Naive thymus-derived CD4-positive, alpha-beta T cell (primary cell): ENCODE measurements at regions not wholly inside any gene's neighbourhood (a gene's known extent, or its start where the extent isn't known, plus 50 kb on each side); places are given as distances from the start of the nearest gene placed in this dataset.
A peak's percentile ranks its signal among the peaks of the same experiment; 100 is the strongest.

Experiments
- ATAC-seq: fragments of 150-1000 bp; cut with Tn5 transposase; 2 replicates; pipeline ENCODE4 v1.10.0; 2021; ENCODE audit warnings: mild to moderate bottlenecking, moderate library complexity
- CTCF ChIA-PET: fragments of 350-600 bp; sonication (Branson Sonifier 250); formaldehyde crosslinking; loops from one replicate; lab custom pipeline; 2021; ENCODE audit warnings: antibody characterized with exemption; lab: Charles Lee
- POLR2A ChIA-PET: fragments of 350-600 bp; sonication (Branson Sonifier 250); formaldehyde crosslinking; loops from one replicate; lab custom pipeline; 2021; ENCODE audit warnings: antibody characterized with exemption, inconsistent platforms; lab: Charles Lee
- DNase-seq, 9 donors: peaks; one replicate each; pipeline versions ENCODE4 v3.0.0 to v3.0.0-alpha.2; 2020 to 2022; ENCODE audit warnings: mixed read lengths in 1 of 9
- H3K27ac ChIP-seq: one replicate; pipeline ENCODE4 v1.7.0; 2013; ENCODE audit warnings: mild to moderate bottlenecking, low read depth, low read length, moderate library complexity
- H3K27me3 ChIP-seq, 2 donors: one replicate each; pipeline ENCODE4 v1.7.0; 2013; ENCODE audit warnings: low read length in 2 of 2, mild to moderate bottlenecking in 2 of 2, moderate library complexity in 2 of 2; ENCODE audit not compliant: control insufficient read depth in 2 of 2, insufficient read depth in 2 of 2
- H3K36me3 ChIP-seq, 3 experiments: 1 replicate in 2 of 3; 2 replicates in 1 of 3; pipeline ENCODE4 v1.7.0; 2013; ENCODE audit warnings: low read length in 3 of 3, mild to moderate bottlenecking in 3 of 3, moderate library complexity in 1 of 3; ENCODE audit not compliant: insufficient read depth in 3 of 3, control insufficient read depth in 2 of 3
- H3K4me1 ChIP-seq, 2 donors: one replicate each; pipeline ENCODE4 v1.7.0; 2013; ENCODE audit warnings: low read length in 2 of 2, mild to moderate bottlenecking in 2 of 2, moderate library complexity in 1 of 2; ENCODE audit not compliant: control insufficient read depth in 2 of 2, insufficient read depth in 2 of 2
- H3K4me3 ChIP-seq: 2 replicates; pipeline ENCODE4 v1.7.0; 2013; ENCODE audit warnings: mild to moderate bottlenecking, low read length
- H3K9me3 ChIP-seq, 3 experiments: 1 replicate in 2 of 3; 2 replicates in 1 of 3; pipeline ENCODE4 v1.7.0; 2013; ENCODE audit warnings: low read length in 3 of 3; ENCODE audit not compliant: control insufficient read depth in 2 of 3
- H3K27ac Mint-ChIP-seq, 9 donors: one replicate each; pipeline ENCODE4 v1.8.0; 2020 to 2022; ENCODE audit warnings: mixed read lengths in 9 of 9, mild to moderate bottlenecking in 8 of 9, moderate library complexity in 5 of 9, inconsistent platforms in 2 of 9
- H3K27me3 Mint-ChIP-seq, 5 donors: one replicate each; pipeline ENCODE4 v1.8.0; 2021 to 2022; ENCODE audit warnings: mixed read lengths in 5 of 5, mild to moderate bottlenecking in 1 of 5
- H3K36me3 Mint-ChIP-seq, 5 donors: one replicate each; pipeline ENCODE4 v1.8.0; 2020 to 2022; ENCODE audit warnings: mixed read lengths in 5 of 5, mild to moderate bottlenecking in 3 of 5, inconsistent platforms in 1 of 5
- H3K4me1 Mint-ChIP-seq, 7 donors: one replicate each; pipeline ENCODE4 v1.8.0; 2020 to 2022; ENCODE audit warnings: mixed read lengths in 7 of 7, mild to moderate bottlenecking in 3 of 7, inconsistent platforms in 1 of 7
- H3K4me3 Mint-ChIP-seq, 10 donors: one replicate each; pipeline ENCODE4 v1.8.0; 2020 to 2022; ENCODE audit warnings: mild to moderate bottlenecking in 10 of 10, mixed read lengths in 10 of 10, moderate library complexity in 6 of 10, inconsistent platforms in 2 of 10
- H3K9me3 Mint-ChIP-seq, 11 donors: one replicate each; pipeline ENCODE4 v1.8.0; 2020 to 2022; ENCODE audit warnings: mixed read lengths in 11 of 11, mild to moderate bottlenecking in 4 of 11, inconsistent platforms in 1 of 11, moderate library complexity in 1 of 11
- intact Hi-C, 2 donors: fragments of 100-400 bp; cut with micrococcal nuclease; formaldehyde crosslinking; loops; one replicate each; pipeline ENCODE4 v1.15.1; 2023

DNA sequence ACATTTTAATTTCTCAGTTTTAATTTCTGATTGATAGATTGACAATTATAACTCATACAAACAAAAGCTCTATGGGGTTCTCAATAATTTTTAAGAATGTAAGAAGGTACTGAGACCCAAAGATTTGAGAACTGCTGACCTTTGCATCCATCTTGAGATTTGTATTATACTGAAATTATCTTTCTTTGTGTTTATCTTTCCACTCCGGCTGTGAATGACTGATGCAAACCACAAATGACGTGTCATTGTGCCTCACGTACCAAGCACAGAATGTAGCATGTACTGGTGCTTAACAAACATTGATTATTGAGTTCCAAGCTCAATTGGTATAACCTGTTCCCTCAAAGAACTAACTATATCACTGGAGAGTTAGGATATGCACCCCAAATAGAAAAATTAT lies 152.1 kb upstream of the SMLR1 start:
- DNase-seq, result no peak
- Mint-ChIP-seq H3K4me3 (no peak overlapping the region), H3K27me3 (no peaks in the 10 kb centered on the region), H3K36me3 (peaks cover 0 to 31% (median 16%) of the 10 kb centered on the region in 5 donors), H3K4me1 (peaks cover 0 to 17% (median 3%) of the 10 kb centered on the region in 7 donors), H3K9me3 (peaks cover 7 to 41% (median 16%) of the 10 kb centered on the region in 11 donors), H3K27ac (no peak overlapping the region)
- Histone ChIP-seq H3K27ac (no peak overlapping the region), H3K36me3 (no peaks in the 10 kb centered on the region), H3K27me3 (no peaks in the 10 kb centered on the region), H3K9me3 (no peaks in the 10 kb centered on the region), H3K4me3 (no peak overlapping the region), H3K4me1 (peaks cover 0 to 3% of the 10 kb centered on the region in 2 donors)
- no peak for ATAC-seq
- ChIA-PET POLR2A (no interaction called here), CTCF (no interaction called here)
- intact Hi-C loops, result no loop called here

DNA sequence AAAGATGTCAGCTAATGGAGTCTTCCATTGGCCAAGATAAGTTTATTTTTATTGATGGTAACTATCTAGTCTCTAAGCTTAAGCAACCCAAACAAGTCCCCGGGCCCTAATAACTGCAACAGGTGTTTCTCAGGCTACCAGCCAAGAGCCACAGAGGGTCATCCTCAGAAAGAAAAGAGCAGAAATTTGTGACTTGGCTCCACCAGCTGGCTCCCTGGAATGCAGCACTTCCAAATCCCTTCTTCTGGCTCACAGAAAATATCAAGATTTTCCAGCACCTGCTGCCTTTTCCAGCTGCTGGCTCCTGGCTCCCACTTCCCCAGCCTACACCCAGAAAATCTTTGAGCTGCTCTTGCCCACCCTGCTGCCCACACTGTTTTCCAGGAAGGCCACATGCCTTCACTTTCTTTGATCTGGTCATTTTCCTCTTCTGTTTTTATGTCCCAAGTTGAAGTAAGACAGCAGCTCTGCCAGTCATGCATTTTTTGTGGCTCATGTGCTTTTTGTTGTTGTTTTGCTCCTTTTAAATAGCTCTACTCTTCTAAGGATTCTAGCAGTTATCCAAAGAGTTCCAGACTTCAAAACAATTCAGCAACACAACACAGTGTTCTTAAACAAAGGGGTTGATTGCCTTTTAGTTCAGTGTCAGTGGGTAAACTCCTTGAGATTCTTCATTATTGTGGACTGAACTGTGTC lies 151.0 kb upstream of the SMLR1 start:
- Histone ChIP-seq H3K27ac (no peak overlapping the region), H3K4me1 (peaks cover 0 to 3% of the 10 kb centered on the region in 2 donors), H3K36me3 (no peaks in the 10 kb centered on the region), H3K27me3 (no peaks in the 10 kb centered on the region), H3K4me3 (no peak overlapping the region), H3K9me3 (no peaks in the 10 kb centered on the region)
- DNase-seq, result no peak
- no peaks in the 10 kb centered on the region for H3K27me3 Mint-ChIP-seq
- peaks cover 0 to 17% (median 3%) of the 10 kb centered on the region in 7 donors for H3K4me1 Mint-ChIP-seq
- CTCF ChIA-PET, result no interaction called here
- peaks cover 0 to 31% (median 16%) of the 10 kb centered on the region in 5 donors for H3K36me3 Mint-ChIP-seq
- peak overlapping the region in 1 of 9 donors; percentile 35 for H3K27ac Mint-ChIP-seq
- intact Hi-C loops, result no loop called here
- POLR2A ChIA-PET, result no interaction called here
- ATAC-seq, result no peak
- H3K9me3 Mint-ChIP-seq, result peaks cover 7 to 41% (median 16%) of the 10 kb centered on the region in 11 donors
- peak overlapping the region in 1 of 10 donors; percentile 5 for H3K4me3 Mint-ChIP-seq

DNA sequence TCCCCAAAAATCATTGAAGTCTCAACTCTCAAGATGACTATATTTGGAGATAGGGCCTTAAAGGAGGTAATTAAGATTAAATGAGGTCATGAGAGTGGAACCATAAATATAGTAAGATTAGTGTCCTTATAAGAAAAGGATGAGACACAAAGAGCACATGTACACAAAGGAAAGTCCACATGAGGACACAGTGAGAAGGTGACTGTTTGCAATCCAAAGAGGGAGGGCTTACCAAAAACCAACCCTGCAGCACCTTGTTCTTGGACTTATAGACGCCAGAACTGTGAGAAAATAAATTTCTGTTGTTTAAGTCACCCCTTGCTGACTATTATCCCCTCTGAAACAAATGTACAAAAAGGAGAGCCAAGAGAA lies 150.4 kb upstream of the SMLR1 start:
- no peaks in the 10 kb centered on the region for H3K27me3 ChIP-seq
- H3K36me3 Mint-ChIP-seq, result peaks cover 0 to 31% (median 16%) of the 10 kb centered on the region in 5 donors
- H3K27ac Mint-ChIP-seq, result no peak overlapping the region
- no peak for DNase-seq
- no peaks in the 10 kb centered on the region for H3K36me3 ChIP-seq
- peaks cover 0 to 3% of the 10 kb centered on the region in 2 donors for H3K4me1 ChIP-seq
- H3K27me3 Mint-ChIP-seq, result no peaks in the 10 kb centered on the region
- H3K4me3 Mint-ChIP-seq, result no peak overlapping the region
- H3K9me3 ChIP-seq, result no peaks in the 10 kb centered on the region
- CTCF ChIA-PET, result no interaction called here
- H3K27ac ChIP-seq, result no peak overlapping the region
- POLR2A ChIA-PET, result interaction anchor here (0.6 kb wide), 1 partner anchor 445 kb away, joined by 6 read pairs; no protein-coding TSS in a partner anchor
- H3K4me3 ChIP-seq, result no peak overlapping the region
- no peak for ATAC-seq
- H3K4me1 Mint-ChIP-seq, result peaks cover 0 to 17% (median 3%) of the 10 kb centered on the region in 7 donors
- H3K9me3 Mint-ChIP-seq, result peaks cover 7 to 41% (median 16%) of the 10 kb centered on the region in 11 donors
- intact Hi-C loops, result no loop called here

DNA sequence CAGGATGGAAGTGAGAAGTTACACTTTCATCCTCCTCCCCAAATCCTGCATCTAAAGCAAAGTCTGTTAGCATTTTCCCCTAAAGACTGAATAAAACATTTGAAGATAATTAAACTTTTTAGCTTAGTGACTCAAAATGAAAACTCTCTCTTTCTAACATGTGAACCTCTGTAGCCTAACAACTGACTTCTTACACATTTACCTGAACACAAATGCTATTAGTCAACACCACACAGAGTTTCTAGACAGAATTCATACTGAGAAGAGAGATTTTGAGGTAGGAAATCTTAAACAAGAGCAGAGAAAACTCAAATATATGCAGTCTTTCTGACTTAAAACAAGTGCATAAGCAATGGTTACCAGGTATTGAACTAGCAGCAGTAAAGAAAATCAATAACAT lies 149.9 kb upstream of the SMLR1 start:
- Histone ChIP-seq H3K4me1 (peaks cover 0 to 3% of the 10 kb centered on the region in 2 donors), H3K27ac (no peak overlapping the region), H3K4me3 (no peak overlapping the region), H3K36me3 (no peaks in the 10 kb centered on the region), H3K27me3 (no peaks in the 10 kb centered on the region), H3K9me3 (no peaks in the 10 kb centered on the region)
- no peak for ATAC-seq
- Mint-ChIP-seq H3K9me3 (peaks cover 7 to 41% (median 16%) of the 10 kb centered on the region in 11 donors), H3K4me3 (no peak overlapping the region), H3K27ac (no peak overlapping the region), H3K36me3 (peaks cover 0 to 31% (median 16%) of the 10 kb centered on the region in 5 donors), H3K27me3 (no peaks in the 10 kb centered on the region), H3K4me1 (peaks cover 0 to 17% (median 3%) of the 10 kb centered on the region in 7 donors)
- no peak for DNase-seq
- ChIA-PET POLR2A (interaction anchor here (0.6 kb wide), 1 partner anchor 444 kb away, joined by 6 read pairs; no protein-coding TSS in a partner anchor), CTCF (no interaction called here)
- intact Hi-C loops, result no loop called here

DNA sequence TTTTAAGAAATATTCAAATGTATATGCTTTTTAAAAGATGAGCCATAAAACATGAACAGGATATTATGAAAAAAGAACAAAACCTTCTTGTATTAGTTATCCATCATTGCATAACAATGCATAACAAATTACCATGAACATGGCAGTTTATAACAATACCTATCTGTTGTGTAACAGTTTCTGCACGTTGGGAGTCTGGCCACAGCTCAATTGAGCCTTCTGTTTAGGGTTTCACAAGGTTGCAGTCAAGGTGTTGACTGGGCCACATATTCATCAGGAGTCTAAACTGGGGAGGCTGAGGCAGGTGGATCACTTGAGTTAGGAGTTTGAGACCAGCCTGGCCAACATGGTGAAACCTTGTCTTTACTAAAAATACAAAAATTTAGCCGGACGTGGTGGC lies 149.4 kb upstream of the SMLR1 start:
- no peaks in the 10 kb centered on the region for H3K27me3 ChIP-seq
- no peak overlapping the region for H3K27ac Mint-ChIP-seq
- H3K4me3 Mint-ChIP-seq, result no peak overlapping the region
- peaks cover 0 to 17% (median 3%) of the 10 kb centered on the region in 7 donors for H3K4me1 Mint-ChIP-seq
- no peaks in the 10 kb centered on the region for H3K36me3 ChIP-seq
- H3K4me3 ChIP-seq, result no peak overlapping the region
- peaks cover 7 to 41% (median 16%) of the 10 kb centered on the region in 11 donors for H3K9me3 Mint-ChIP-seq
- H3K27me3 Mint-ChIP-seq, result no peaks in the 10 kb centered on the region
- ChIA-PET POLR2A (no interaction called here), CTCF (no interaction called here)
- no peak overlapping the region for H3K27ac ChIP-seq
- no peaks in the 10 kb centered on the region for H3K9me3 ChIP-seq
- peaks cover 0 to 31% (median 16%) of the 10 kb centered on the region in 5 donors for H3K36me3 Mint-ChIP-seq
- DNase-seq, result no peak
- H3K4me1 ChIP-seq, result peaks cover 0 to 3% of the 10 kb centered on the region in 2 donors
- intact Hi-C loops, result no loop called here
- ATAC-seq, result no peak

DNA sequence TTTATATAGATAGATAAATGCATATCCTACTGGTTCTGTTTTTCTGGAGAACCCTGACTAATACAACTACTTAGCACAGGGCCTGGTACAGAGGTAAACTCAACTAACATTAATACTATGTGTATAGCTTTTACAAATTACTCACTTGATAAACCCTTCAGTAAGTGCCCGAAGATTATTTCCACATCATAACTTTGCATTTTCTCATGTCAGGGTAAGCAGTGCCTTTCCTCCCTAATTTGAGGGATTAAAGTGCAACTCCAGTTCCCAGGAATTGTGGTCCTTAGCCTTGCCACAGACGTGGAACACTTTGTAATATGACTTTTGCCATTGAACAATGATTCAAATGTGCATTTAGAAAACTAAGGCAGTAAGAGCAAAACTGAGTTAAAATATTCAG lies 147.5 kb upstream of the SMLR1 start:
- Histone ChIP-seq H3K4me3 (no peak overlapping the region), H3K4me1 (peaks cover 0 to 3% of the 10 kb centered on the region in 2 donors), H3K9me3 (no peaks in the 10 kb centered on the region), H3K27ac (no peak overlapping the region), H3K27me3 (no peaks in the 10 kb centered on the region), H3K36me3 (no peaks in the 10 kb centered on the region)
- DNase-seq (no peak), ATAC-seq (no peak)
- H3K27me3 Mint-ChIP-seq, result no peaks in the 10 kb centered on the region
- H3K36me3 Mint-ChIP-seq, result peaks cover 0 to 31% (median 16%) of the 10 kb centered on the region in 5 donors
- POLR2A ChIA-PET, result no interaction called here
- intact Hi-C loops, result no loop called here
- peaks cover 7 to 41% (median 16%) of the 10 kb centered on the region in 11 donors for H3K9me3 Mint-ChIP-seq
- H3K4me3 Mint-ChIP-seq, result no peak overlapping the region
- no peak overlapping the region for H3K27ac Mint-ChIP-seq
- CTCF ChIA-PET, result interaction anchor here (1.0 kb wide), 1 partner anchor 14 kb away, joined by 3 read pairs; no protein-coding TSS in a partner anchor
- H3K4me1 Mint-ChIP-seq, result peaks cover 0 to 20% (median 5%) of the 10 kb centered on the region in 7 donors
